Stomach smooth muscle (tissue), 2 donors: ENCODE measurements at regions not wholly inside any gene's neighbourhood (a gene's known extent, or its start where the extent isn't known, plus 50 kb on each side); places are given as distances from the start of the nearest gene placed in this dataset.

Experiments used
- H3K27ac ChIP-seq: one replicate; pipeline ENCODE4 v1.7.0; 2013; ENCODE audit warnings: mild to moderate bottlenecking, low read length, inconsistent platforms
- H3K27me3 ChIP-seq, 2 donors: one replicate each; pipeline ENCODE4 v1.7.0; 2013; ENCODE audit warnings: low read length in 2 of 2; ENCODE audit not compliant: insufficient read depth in 2 of 2, control insufficient read depth in 1 of 2
- H3K36me3 ChIP-seq, 2 donors: one replicate each; pipeline ENCODE4 v1.7.0; 2013; ENCODE audit warnings: low read length in 2 of 2; ENCODE audit not compliant: control insufficient read depth in 2 of 2, insufficient read depth in 2 of 2
- H3K4me1 ChIP-seq: one replicate; pipeline ENCODE4 v1.7.0; 2013; ENCODE audit warnings: low read length; ENCODE audit not compliant: control insufficient read depth, insufficient read depth
- H3K4me3 ChIP-seq, 2 donors: one replicate each; pipeline ENCODE4 v1.7.0; 2013; ENCODE audit warnings: low read length in 2 of 2
- H3K9ac ChIP-seq, 2 donors: one replicate each; pipeline ENCODE4 v1.7.0; 2013; ENCODE audit warnings: low read length in 2 of 2, mild to moderate bottlenecking in 1 of 2
- H3K9me3 ChIP-seq, 2 donors: one replicate each; pipeline ENCODE4 v1.7.0; 2013; ENCODE audit warnings: low read length in 2 of 2; ENCODE audit not compliant: control insufficient read depth in 2 of 2
- donor health status: healthy.
- donor health status: Pancreatic carcinoma.

GRCh38 chr2:3059141-3059925, 318.3 kb downstream of the EIPR1 start:
- H3K27ac ChIP-seq: no peak overlapping the region
- H3K9ac ChIP-seq: no peak overlapping the region
- H3K36me3 ChIP-seq: no peaks in the 10 kb centered on the region

GRCh38 chr2:3054066-3054465, 323.6 kb downstream of the EIPR1 start:
- peaks cover 0 to 8% of the 10 kb centered on the region in 2 donors for H3K9me3 ChIP-seq
- H3K27ac ChIP-seq: no peak overlapping the region
- no peaks in the 10 kb centered on the region for H3K27me3 ChIP-seq
- H3K9ac ChIP-seq: no peak overlapping the region
- no peaks in the 10 kb centered on the region for H3K36me3 ChIP-seq
- H3K4me3 ChIP-seq: no peak overlapping the region
- H3K4me1 ChIP-seq: no peaks in the 10 kb centered on the region

More at GRCh38 chr2:3059141-3059925, 318.3 kb downstream of the EIPR1 start:
- Histone ChIP-seq H3K9me3 (peaks cover 0 to 8% of the 10 kb centered on the region in 2 donors), H3K4me3 (no peak overlapping the region), H3K27me3 (no peaks in the 10 kb centered on the region), H3K4me1 (no peaks in the 10 kb centered on the region)

- Histone ChIP-seq H3K36me3 (no peaks in the 10 kb centered on the region), H3K9me3 (peaks cover 0 to 8% of the 10 kb centered on the region in 2 donors), H3K4me3 (no peak overlapping the region), H3K4me1 (no peaks in the 10 kb centered on the region), H3K27ac (no peak overlapping the region), H3K27me3 (no peaks in the 10 kb centered on the region), H3K9ac (no peak overlapping the region)
Observed at GRCh38 chr2:3051266-3051665, 326.4 kb downstream of the EIPR1 start.

GRCh38 chr2:3046170-3046865, 331.3 kb downstream of the EIPR1 start:
- H3K27ac ChIP-seq: no peak overlapping the region
- peaks cover 0 to 2% of the 10 kb centered on the region in 2 donors for H3K27me3 ChIP-seq
- H3K36me3 ChIP-seq: no peaks in the 10 kb centered on the region
- no peaks in the 10 kb centered on the region for H3K4me1 ChIP-seq
- no peak overlapping the region for H3K9ac ChIP-seq
- no peak overlapping the region for H3K4me3 ChIP-seq
- H3K9me3 ChIP-seq: no peaks in the 10 kb centered on the region

- H3K27me3 ChIP-seq: peaks cover 2% of the 10 kb centered on the region in 2 donors
- H3K27ac ChIP-seq: no peak overlapping the region
- no peak overlapping the region for H3K4me3 ChIP-seq
- no peaks in the 10 kb centered on the region for H3K9me3 ChIP-seq
- H3K36me3 ChIP-seq: no peaks in the 10 kb centered on the region
- H3K4me1 ChIP-seq: no peaks in the 10 kb centered on the region
- no peak overlapping the region for H3K9ac ChIP-seq
Observed at GRCh38 chr2:3045318-3045921, 332.2 kb downstream of the EIPR1 start.

DNA sequence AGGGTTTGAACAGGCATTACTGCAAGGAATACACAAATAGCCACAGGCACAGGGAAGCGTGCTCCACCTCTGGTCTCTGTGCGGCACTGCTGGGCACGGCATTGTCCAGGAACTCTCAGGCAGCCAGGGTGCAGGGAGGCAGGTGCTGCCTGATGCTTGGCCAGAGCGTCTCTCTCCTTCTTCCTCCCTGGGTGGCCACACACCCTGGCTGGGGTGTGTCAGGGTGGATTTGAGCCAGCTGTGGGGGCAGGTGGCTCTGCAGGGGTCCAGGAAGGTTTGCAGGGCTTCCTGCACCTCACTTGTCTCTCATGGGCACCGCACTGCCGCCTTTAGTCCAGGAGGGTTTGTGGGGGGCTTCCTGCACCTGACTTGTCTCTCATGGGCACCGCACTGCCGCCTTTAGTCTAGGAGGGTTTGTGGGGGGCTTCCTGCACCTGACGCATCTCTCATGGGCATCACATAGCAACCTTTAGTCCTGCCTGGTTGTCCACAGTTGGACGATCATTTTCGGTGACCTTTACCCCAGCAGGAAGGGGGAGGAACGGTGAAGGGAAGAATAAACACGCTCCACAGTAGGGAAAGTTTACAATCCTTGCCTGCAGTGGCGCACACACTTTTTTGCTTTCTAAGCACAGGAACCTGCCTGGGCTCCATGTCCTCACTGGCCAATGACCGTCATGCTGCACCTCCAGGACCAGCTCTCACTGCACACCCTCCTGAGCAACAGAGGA, 332.9 kb downstream of the EIPR1 start:
- H3K4me3 ChIP-seq: no peak overlapping the region
- no peaks in the 10 kb centered on the region for H3K9me3 ChIP-seq
- peaks cover 2 to 3% of the 10 kb centered on the region in 2 donors for H3K27me3 ChIP-seq
- H3K36me3 ChIP-seq: no peaks in the 10 kb centered on the region
- no peaks in the 10 kb centered on the region for H3K4me1 ChIP-seq
- H3K27ac ChIP-seq: no peak overlapping the region
- no peak overlapping the region for H3K9ac ChIP-seq

DNA sequence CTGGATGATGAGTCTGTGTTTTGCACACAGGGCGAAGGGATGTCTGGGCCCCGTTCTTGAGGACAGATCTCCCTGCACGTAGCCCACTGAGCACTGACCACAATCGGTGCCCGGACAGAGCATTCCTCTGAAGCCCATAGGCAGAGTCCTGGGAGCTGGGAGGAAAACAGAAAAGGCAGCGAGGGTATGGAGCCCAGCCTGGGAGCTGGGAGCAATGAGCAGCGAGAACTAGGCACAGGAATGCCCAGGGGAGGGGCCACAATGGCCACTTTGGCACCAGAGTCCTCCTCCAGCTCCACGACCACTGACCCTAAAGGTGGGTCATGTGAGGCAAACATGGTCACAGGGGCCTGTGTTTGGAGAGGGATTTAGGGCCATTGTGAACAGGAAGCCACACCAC, 333.9 kb downstream of the EIPR1 start:
- Histone ChIP-seq H3K36me3 (no peaks in the 10 kb centered on the region), H3K4me1 (no peaks in the 10 kb centered on the region), H3K9me3 (no peaks in the 10 kb centered on the region), H3K4me3 (no peak overlapping the region), H3K9ac (no peak overlapping the region), H3K27ac (no peak overlapping the region), H3K27me3 (peaks cover 2 to 3% of the 10 kb centered on the region in 2 donors)

DNA sequence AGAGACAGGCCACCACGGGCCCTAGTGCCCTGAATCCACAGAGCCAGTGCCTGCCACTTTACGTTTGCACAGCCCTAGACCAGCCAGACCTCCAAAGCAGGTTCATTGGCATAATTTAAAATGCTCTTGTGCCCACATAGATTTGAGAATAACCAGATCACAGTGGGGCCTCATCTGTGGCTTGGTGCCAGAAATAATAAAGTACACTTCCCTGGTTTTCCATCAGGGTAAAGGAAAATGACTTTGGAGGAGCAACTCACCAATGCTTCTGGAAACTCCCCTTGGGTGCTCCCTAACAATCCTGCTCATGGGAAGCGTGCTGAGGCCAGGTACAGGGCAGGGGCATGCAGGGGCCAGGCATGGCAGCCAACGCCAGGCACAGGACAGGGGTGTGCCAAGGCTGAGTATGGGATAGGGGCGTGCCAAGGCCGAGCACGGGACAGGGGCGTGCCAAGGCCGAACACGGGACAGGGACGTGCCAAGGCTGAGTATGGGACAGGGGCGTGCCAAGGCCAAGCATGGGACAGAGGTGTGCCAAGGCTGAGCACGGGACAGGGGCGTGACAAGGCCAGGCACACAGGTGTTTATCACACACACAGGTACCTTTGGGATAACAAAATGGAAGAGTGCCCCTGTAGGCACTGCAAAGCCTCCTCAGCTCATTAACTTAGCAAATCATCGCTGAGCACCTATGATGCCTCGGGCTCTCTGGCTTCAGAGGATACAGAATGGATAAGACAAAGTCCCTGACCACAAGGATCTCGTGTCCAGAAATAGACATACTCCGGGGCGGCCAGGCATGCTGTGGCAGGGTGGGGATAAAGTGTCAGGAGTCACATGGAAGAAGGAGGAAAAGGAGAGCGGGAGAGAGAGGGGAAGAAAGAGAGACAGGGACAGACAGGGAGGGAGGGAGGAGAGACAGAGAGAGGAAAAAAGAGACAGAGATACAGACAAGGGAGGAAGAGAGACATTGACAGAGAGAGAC, 334.7 kb downstream of the EIPR1 start:
- Histone ChIP-seq H3K27me3 (peaks cover 2 to 3% of the 10 kb centered on the region in 2 donors), H3K9ac (no peak overlapping the region), H3K36me3 (no peaks in the 10 kb centered on the region), H3K4me1 (no peaks in the 10 kb centered on the region), H3K27ac (no peak overlapping the region), H3K9me3 (no peaks in the 10 kb centered on the region), H3K4me3 (no peak overlapping the region)

GRCh38 chr2:3041841-3042600, 335.6 kb downstream of the EIPR1 start:
- Histone ChIP-seq H3K36me3 (no peaks in the 10 kb centered on the region), H3K27ac (no peak overlapping the region), H3K9ac (no peak overlapping the region), H3K9me3 (no peaks in the 10 kb centered on the region), H3K4me3 (no peak overlapping the region), H3K27me3 (peaks cover 2 to 3% of the 10 kb centered on the region in 2 donors), H3K4me1 (no peaks in the 10 kb centered on the region)
